ENCODE measurements at regions not wholly inside any gene's neighbourhood (a gene's known extent, or its start where the extent isn't known, plus 50 kb on each side); places are given as distances from the start of the nearest gene placed in this dataset.
"Not testable (repeated sequence)": the region's sequence is repeated elsewhere in the genome, so short reads cannot be mapped to it uniquely, and the experiment has no call there.

DNA sequence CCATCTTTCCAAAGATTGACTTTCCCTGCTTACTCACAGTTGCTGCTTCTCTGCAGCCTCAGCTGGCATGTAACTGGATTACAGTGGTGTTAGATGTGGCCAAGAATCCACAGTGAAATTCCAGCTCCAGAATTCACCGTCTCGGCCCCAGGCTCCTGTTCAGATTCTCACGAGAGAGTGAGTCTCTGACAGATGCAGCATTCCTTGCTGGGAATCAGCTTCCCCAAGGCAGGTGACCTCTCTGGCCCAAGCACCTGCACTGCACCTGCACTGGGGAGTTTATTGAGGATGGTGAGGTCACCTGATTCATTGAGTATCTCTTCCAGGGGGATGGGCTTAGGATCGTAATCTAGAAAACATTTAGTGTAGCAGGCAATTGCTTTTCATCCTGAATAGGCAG, 600.5 kb upstream of the RBFOX1 start:
- no peak for DNase-seq (ENCODE audit: low read depth in 2 of 2)

- DNase-seq (ENCODE audit: low read depth in 2 of 2) = no peak
Measured at GRCh38 chr16:6728381-6728780, 604.3 kb upstream of the RBFOX1 start.

GRCh38 chr16:6726621-6727020, 606.0 kb upstream of the RBFOX1 start:
- DNase-seq (ENCODE audit: low read depth in 2 of 2) = no peak

DNA sequence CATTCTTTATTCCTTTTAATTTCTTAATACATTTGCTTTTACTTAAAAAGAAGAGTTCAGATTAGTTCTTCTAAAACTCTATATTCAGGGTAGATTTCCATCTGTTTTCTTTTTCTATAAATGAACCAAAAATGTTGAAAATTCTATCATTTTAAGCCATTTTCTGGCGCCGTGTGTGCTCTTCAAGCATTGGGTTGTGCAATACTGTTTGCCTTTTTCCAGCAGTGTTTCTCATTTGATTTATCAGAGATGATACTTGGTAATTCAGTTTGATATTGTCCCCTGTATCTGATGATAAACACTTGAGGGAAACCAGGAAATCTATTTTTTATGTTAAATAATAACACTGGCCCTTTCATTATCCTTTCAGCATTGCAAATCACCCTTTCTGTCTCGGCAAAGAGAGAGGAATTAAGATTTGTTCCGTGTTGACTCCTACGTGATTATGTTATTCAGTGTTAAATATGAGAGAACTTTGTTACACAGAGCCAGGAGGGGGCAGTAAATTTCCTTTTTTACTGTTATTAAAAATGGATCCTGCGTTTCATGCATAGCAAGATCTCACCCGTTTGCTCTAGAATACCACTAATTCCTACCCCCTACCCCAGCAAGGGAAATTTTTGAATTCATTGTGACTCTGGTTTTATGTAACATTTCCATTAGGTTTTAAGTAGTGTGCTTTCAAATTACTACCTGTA, 606.9 kb upstream of the RBFOX1 start:
- no peak for DNase-seq (ENCODE audit: low read depth in 2 of 2)

DNA sequence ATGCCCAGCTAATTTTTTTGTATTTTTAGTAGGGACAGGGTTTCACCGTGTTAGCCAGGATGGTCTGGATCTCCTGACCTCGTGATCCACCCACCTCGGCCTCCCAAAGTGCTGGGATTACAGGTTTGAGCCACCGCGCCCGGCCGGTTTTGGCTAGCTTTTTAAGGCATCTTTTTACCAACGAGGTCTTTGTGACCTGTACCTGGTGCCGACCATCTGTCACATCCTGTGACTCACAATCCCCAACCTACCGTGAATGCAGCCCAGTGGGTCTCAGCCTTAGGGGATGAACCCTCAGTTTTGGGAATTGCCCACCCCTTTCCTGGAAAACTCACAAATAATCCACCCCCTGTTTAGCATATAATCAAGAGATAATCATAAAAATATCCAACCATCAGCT, 607.4 kb upstream of the RBFOX1 start:
- DNase-seq (ENCODE audit: low read depth in 2 of 2) = not testable (repeated sequence)

GRCh38 chr16:6722786-6723185, 609.9 kb upstream of the RBFOX1 start:
- DNase-seq (ENCODE audit: low read depth in 2 of 2) = no peak

GRCh38 chr16:6714510-6714909, 618.1 kb upstream of the RBFOX1 start:
- no peak for DNase-seq (ENCODE audit: low read depth in 2 of 2)

- no peak for DNase-seq (ENCODE audit: low read depth in 2 of 2)
Measured at GRCh38 chr16:6709736-6710135, 622.9 kb upstream of the RBFOX1 start.

DNA sequence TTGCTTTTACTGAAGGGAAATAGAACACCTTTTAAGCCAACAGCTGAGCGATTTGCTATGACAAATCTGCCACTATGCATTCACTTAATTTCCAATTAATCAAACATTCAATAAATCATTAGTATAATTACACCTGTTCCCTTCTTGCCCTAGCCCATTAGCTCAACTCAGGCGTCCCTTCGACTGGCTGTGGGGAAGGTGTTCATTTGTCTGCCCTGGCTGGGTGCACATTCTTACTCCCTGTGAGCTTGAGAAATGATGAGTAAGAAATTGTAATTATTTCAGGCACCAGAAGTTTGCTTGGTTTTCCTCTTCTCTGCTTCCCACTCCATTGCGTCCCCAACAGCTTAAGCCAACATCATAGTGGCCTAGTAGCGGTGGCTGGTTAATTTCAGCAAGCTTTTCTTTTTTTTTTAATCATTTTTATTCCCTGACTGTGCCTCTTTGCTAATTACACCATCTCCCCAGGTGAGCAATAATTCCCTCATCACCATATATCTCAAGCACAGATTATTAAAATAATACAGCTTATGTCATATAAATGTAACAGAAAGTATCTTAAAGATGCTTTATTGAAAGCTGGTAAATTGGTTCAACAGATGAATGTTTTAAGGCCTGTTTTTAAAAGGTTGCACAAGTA, 623.9 kb upstream of the RBFOX1 start:
- DNase-seq (ENCODE audit: low read depth in 2 of 2) = no peak

- no peak for DNase-seq (ENCODE audit: low read depth in 2 of 2)
Measured at GRCh38 chr16:6704306-6704930, 628.2 kb upstream of the RBFOX1 start.

DNA sequence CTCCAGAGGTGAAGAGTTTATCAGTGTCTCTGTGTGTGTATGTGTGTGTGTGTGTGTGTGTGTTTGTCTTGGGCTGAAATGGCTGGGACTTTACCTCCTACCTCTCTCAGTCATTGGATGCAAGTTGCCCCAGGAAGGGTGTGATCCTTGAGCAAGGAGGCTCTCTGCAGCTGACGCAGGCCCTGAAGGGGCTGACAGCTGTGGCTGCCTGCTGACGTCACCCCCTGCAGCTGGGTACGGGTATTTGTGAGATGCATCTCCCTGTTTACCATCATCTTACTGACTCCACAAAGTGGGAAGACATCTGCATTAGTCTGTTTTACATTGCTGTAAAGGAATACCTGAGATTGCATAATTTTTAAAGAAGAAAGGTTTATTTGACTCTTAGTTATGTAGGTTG, 631.5 kb upstream of the RBFOX1 start:
- no peak for DNase-seq (ENCODE audit: low read depth in 2 of 2)

DNA sequence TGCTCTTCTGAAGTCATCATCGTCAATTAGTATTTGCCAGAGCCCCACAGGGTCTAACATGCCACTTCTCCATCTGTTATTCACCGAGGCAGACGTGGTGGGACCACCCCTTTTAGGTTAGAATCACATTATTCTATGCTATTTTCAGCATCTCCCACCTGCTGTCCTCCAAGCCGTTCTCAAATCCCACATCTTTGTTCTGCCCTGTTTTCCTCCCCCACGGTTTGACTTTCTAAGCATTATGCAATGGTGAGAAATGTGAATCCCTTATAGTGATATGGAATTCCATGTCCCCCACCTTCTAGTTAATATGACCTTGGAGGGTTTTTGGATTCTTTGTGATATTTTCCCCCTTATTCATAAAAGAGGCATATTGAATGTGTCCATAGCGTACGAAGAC, 634.1 kb upstream of the RBFOX1 start:
- no peak for DNase-seq (ENCODE audit: low read depth in 2 of 2)

GRCh38 chr16:6695666-6696065, 637.0 kb upstream of the RBFOX1 start:
- DNase-seq (ENCODE audit: low read depth in 2 of 2) = no peak

DNA sequence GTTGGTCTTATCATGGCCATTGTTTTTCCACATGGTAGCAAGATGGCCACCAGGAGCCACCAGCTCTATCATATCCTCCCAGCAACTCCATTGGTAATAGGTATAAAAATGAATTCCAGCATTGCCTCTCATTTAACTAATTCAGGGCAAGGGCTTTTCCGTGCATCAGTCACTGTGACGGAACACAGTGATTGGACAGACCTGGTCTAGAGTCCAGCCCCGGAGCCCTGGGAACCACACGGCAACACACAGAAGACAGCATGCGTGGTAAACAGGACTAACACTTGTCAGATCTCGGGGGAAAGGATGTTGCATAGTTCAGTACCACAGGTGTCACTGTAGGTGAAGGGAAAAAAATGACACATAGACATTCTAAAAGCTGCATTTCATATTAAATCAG, 638.0 kb upstream of the RBFOX1 start:
- no peak for DNase-seq (ENCODE audit: low read depth in 2 of 2)

DNA sequence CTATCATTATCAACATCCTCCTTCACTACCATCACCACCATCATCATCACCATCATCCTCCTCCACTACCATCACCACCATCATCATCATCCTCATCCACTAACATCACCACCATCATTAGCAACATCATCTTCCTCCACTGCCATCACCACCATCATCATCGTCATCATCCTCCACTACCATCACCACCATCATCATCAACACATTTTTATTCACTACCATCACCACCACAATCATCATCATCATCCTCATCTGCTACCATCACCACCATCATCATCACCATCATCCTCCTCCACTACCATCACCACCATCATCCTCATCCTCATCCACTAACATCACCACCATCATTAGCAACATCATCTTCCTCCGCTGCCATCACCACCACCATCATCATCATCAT, 639.2 kb upstream of the RBFOX1 start:
- not testable (repeated sequence) for DNase-seq (ENCODE audit: low read depth in 2 of 2)

DNA sequence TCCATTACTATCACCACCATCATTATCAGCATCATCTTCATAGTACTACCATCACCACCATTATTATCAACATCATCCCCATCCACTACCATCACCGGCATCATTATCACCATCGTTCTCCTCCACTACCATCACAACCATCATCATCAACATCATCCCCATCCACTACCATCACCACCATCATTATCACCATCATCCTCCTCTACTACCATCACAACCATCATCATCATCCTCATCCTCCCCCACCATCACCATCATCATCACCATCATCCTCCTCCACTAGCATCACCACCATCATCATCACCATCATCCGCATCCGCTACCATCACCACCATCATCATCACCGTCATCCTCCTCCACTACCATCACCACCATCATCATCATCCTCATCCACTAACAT, 639.8 kb upstream of the RBFOX1 start:
- no peak for DNase-seq (ENCODE audit: low read depth in 2 of 2)

DNA sequence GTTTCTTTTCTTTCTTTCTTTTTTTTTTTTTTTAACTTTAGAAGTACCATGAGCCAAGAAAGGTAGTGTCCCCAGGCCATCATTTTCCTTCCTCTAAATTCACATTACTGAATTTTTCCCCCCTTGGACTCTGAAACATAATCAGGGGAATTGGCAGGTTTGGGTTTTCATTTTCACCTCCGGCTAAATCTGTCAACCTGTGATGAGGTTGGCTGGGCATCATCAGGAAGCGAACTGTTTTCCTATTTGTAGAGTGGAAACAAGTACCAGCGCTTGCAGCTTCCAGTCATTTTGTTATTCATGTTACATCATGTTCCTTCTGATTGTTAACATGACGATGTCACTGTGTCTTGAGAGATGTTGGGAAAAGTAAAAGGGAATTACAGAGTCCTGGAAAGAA, 641.9 kb upstream of the RBFOX1 start:
- no peak for DNase-seq (ENCODE audit: low read depth in 2 of 2)

DNA sequence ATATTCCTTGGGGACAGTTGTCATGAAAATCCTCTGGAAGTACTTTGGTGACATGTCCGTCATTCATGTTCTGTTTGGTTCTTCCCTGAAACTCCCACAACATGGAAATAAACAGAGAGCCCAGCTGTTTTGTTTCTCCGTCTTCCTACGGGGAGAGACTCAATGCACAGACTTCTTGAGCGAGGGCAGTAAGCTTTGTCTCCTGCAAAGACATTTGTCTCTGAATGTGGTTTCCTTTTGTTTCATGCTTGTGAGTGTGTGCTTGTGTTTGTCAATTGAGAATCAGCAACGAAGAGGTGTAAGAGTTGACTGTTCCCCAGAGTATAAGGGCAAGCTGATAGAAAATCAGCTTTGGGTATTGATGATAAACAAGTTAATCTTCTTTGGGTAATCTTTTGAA, 643.0 kb upstream of the RBFOX1 start:
- DNase-seq (ENCODE audit: low read depth in 2 of 2) = no peak

- no peak for DNase-seq (ENCODE audit: low read depth in 2 of 2)
Measured at GRCh38 chr16:6687593-6687992, 645.1 kb upstream of the RBFOX1 start.

GRCh38 chr16:6684076-6684673, 648.5 kb upstream of the RBFOX1 start:
- DNase-seq (ENCODE audit: low read depth in 2 of 2) = no peak

GRCh38 chr16:6682142-6682811, 650.4 kb upstream of the RBFOX1 start:
- DNase-seq (ENCODE audit: low read depth in 2 of 2) = no peak

GRCh38 chr16:6678586-6678985, 654.1 kb upstream of the RBFOX1 start:
- DNase-seq (ENCODE audit: low read depth in 2 of 2) = no peak
